GM19397 (cell line): ENCODE measurements at regions not wholly inside any gene's neighbourhood (a gene's known extent, or its start where the extent isn't known, plus 50 kb on each side); places are given as distances from the start of the nearest gene placed in this dataset.

Source experiments
- ATAC-seq: cut with Tn5 transposase; IDR thresholded peaks from one replicate; pipeline ENCODE4 v1.9.1; 2021; ENCODE audit warnings: mild to moderate bottlenecking, moderate library complexity; ENCODE audit not compliant: unreplicated experiment

DNA sequence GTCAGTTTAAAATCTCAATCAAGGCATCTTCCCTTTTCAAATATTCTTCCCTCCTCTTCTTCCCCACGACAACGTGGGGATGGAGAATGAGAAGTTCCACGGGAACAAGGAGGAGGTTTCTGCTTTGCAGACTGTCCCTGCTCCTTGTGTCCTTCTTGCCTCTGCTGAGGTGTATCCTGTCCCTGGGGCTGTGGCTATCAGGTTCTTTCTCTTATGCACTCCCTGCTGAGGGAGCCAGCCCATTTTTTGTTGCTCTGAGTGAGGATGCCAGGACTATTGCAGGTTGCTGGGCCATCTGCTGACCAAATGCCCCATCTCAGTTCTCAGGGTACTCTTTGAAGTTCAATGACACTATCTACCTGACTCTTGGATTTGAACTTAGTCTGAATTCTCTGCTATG, 533.6 kb downstream of the RNF144B start:
- no peak for ATAC-seq

DNA sequence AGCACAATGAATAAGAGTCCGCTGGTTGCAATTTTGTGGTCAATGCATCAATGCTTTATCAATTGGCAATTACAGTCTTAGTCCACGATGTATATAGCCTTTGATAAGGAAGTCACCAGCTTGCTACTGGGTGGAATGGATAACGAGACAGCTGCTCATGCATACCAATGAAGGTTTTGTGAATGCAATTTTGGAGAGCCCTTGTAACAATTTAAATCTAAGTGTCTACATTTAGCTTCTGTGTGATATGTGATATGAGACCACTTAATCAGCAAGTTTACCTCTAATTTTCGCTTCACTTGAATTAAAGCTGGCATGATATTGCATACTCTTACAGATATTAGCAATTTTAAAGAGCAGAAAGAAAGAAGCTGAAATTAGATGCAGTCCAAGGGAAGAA, 543.9 kb downstream of the RNF144B start:
- no peak for ATAC-seq

DNA sequence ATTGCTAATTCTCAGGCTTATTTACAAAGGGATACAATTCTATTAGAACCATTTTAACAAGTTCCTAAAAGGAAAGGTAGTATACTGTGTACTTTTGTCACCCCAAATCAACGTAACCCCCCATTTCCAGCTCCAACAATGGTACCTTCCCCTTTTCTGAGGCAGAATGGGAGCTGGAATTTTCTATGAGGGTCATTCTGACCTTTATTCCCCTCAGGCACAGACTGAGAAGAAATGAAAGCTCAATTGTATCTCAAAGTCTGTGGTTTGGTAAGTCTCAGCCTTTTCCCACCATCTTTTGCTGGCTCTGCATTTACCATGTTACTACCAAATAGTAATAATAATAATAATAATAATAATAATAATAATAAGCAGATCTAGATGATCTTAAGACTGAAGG, 571.0 kb downstream of the RNF144B start:
- no peak for ATAC-seq

DNA sequence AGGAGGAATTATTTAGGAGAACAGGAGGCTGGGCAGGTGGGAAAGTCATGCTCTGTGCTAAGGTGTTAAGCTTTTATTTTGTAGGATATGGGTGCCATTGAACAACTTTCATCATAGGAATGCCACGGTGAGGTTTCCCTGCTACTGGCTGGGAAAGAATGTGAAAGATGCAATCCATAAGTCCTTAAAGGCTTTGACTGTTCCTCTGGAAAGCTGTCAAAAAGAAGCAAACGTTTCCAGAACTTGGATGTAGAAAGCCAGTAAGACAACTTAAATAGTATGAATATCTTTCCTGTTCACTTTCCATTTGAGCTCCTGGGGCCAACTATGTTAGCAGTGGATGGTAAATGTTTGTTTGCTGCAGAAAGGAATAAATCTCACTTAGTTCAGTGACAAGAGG, 574.4 kb downstream of the RNF144B start:
- ATAC-seq, result no peak

DNA sequence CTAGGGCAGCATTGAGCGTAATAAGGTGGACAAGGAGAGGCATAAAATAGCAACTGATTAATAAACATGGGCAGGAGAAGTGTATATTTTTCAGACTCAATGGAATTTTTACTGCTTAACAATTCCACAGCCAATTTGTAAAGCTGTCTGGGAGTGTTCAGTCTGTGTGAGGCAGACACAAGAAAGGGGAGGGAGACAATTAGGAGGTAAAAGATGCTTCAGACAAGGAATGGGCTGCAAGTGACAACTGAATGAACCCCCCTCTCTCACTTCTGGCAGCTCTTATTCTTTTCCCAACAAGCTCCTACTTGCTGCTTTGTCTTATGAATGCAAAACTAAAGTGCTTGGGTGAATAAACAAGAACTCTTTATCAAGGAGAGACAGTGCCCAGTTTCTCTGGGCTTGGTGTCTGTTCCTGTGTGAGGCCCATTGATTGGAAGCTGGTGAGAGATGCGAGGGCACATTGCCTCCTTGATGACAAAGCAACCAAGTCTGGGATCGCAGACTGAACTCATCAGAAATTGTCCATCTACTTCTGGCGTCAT, 575.3 kb downstream of the RNF144B start:
- ATAC-seq, result no peak

DNA sequence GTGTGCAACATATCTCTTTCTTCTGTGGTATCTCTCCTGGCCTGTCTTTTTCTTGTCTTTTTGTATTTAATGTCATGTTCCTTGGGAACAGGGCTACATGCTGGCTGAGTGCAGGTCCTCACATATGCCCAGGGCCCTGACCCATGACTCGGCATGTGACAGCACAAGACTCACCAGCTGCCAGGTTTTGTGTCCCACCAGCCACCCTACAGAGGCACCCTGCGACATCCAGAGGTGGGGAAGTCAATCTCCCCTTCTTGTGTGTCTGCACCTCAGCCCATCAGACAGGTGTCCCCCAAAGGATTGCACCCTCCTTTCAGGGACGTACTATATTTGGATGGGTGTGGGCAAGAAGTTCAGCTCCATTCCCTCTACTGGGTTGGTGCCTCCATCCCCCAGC, 576.3 kb downstream of the RNF144B start:
- no peak for ATAC-seq

DNA sequence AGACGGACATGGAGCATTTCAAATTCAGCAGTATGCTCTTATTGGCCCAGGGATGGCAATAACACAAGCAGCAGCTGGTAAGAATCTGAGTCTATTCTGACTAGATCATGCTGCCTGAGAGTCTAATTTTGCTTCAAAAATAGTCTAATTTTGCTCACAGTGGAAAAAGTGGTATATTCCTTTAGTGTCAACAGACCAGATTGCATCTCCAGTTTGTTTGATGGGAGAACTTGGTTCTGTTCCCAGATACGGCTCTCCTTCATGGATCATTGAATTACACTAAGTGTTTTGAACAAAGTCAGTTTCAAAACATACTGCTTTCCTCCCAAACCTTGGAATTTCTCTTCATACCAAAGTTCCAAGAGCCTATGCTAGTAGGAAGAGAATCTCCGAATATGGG, 586.1 kb downstream of the RNF144B start:
- no peak for ATAC-seq

DNA sequence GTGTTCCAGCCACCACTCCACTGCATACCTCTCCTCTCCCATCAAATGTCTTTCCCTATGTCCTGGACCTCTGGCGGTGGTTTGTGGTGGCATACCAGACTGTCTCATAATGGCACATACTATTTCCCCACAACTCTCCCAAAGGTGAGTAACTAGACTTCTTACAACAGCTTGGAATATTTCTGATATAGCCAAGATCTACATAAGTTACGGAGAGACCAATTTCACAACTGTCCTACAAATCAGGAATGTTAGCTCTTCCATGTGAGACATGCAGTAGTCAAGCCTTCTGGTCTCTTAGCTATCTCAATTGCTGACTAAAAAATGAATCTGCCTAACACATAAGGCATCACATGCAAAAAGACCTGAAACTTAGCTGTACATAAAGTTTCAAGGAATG, 588.9 kb downstream of the RNF144B start:
- ATAC-seq, result no peak

DNA sequence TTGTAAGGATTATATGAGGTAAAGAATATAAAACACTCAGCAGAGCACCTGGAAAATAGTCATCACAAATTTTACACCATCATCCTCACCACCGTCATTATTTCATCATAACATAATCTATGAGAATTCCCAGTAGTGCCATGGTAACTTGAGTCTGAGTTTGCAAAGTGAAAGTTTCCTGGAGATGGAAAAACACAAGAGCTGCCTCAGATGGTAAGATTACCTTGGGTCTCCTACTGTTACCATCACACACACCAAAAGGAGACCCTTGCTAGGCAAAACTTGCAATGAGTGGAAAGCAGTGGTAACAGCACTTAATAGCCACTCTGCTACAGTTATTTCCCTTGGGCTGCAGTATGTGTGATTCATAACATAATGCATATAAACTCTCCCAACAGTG, 589.8 kb downstream of the RNF144B start:
- ATAC-seq, result no peak

DNA sequence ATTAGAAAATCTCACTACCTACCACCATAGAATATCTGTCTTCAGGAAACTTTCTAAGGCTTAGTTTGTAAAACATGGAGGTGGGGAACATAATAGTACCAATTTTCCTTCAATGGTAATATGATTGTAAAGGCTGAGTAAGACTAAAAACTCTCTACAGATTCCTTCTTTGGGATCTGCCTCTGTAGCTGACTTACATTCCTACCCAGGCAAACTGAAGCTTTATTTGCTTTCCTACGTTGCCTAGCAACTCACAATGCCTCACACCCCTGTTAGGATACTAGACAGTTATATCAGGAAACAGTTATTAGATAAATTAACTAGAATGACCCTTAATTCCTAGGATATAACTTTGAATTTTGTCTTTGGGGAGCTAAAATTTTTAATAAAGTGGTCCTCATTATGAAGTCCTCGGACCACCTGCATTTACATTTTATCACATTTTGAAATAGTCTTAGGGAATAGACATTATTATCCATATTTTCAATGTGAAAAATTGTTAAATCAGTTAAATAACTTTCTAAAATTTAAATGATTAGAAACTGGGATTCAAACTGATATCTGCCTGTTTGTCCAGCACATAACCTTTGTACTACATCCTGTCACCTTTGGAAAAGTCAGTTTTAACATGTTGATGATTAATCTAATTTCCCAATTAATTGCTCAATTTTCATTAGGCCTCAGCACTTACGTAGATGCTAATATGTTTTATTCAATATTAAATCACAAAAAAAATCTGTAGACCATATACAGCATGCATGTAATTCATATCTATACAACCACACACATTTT, 591.4 kb downstream of the RNF144B start:
- no peak for ATAC-seq

DNA sequence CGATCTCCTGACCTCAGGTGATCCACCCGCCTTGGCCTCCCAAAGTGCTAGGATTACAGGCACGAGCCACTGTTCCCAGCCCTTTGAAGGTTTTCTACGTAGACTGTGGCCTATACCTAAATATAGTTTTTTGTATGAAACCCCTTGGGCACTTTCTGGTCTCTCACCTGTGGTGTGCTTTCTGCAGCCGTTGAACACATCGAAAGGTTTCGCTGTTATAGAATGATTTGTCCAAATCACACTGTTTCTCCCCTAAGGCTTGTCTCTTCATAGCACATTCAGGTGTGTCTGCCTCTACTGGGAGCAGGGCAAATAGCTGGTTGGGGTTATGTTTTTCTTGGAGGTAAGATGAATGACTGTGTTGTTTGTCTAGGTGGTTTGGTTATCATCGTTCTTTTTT, 597.9 kb downstream of the RNF144B start:
- ATAC-seq, result no peak

DNA sequence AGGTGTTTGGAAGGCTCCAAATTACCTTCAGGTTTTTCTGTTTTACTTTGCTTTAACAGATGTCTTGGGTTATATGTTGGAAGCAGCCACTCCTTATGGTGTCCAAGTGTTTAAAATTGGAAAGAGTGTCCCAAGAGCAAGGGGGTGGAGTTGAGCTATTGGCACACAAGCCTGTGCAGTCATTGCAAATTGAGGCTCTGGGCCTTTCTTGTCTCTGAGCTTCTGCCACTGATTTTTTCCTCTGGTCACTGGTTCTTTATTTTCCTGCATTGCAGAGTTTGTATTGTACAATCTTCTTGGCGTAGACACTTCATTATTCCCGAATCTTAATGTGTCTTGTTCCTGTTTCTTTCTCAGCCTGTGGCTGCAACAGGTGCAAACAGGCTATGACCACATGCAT, 598.8 kb downstream of the RNF144B start:
- no peak for ATAC-seq

DNA sequence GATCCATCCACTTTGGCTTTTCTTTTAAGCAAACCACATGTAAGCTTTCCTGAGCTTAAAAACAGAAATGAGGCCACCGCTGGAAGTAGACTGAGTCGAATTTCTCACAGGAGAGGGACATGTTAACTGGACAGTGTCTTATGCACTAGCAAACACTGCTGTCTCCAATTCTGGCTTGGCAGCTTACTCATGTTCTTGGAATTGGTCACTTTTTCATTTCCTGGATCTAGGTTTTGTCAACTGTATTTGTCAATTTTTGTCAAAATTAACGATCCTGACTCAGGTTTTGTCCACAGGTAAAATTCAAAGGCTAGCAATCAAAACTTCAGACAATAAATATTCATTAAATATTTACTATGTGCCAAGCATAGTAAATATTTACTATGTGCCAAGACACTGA, 601.5 kb downstream of the RNF144B start:
- no peak for ATAC-seq

DNA sequence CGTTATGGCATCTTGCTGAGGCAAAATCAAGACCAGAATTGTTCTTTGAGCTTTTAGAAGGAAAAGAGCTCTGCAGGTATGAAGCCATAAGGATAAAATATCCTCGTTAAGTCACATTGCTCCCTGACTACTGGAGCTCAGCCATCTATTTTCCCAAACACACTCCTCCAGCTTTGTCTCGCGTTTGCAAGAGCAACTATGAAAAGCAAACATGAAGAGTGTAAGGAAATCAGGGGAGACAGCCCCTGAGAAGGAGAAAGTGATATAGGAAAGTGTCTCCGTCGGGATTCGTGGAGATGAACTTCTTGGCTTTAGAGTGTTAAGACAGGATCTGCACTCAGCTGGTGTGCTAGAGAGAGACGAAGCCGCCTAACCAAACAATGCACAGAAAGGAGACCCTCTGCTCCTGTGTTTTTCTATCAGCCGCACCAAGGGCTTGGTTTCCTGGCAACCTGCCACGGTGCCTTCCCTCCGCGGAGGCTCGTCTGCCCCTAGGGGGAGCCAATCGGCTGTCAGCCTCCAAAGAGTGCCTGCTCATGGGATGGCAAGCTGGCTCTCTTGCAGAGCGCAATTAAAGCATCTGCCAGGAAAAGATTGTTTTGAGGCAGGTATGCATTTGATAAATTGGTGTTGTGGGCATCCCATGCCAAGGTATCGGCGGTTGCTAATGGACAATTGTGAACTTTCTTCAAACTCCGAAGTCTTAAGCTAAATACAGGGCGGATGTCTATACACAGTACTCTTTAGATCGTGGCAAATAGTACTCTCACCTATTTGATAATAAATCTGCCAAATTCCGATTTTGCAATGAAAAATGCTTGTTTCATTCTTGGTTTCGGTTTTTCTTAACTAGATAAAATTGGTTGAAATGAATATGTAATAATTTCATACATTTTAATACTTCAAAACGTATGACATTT, 603.2 kb downstream of the RNF144B start:
- ATAC-seq, result peak; percentile 85

DNA sequence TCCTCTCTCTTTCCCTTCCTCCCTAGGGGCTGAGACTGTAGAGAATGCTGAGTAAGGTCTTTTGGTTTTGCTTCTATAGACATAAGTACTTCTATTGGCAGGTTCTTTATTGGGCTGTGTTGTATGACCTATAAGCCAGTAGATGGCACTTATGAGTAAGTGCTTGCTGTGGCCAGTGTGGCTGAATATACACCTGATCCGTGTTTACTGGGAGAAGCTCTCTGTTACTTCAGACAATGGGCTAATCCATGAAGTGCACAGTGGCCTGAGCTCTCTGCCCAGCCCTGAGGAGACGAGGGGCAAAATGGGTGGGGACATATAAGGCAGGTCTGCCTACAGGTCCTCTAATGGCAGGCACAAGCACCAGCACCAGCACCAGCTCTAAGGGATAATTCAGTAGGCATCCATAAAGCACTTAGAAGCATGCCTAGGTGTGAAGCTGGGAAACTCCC, 610.3 kb downstream of the RNF144B start:
- peak; percentile 80 for ATAC-seq

DNA sequence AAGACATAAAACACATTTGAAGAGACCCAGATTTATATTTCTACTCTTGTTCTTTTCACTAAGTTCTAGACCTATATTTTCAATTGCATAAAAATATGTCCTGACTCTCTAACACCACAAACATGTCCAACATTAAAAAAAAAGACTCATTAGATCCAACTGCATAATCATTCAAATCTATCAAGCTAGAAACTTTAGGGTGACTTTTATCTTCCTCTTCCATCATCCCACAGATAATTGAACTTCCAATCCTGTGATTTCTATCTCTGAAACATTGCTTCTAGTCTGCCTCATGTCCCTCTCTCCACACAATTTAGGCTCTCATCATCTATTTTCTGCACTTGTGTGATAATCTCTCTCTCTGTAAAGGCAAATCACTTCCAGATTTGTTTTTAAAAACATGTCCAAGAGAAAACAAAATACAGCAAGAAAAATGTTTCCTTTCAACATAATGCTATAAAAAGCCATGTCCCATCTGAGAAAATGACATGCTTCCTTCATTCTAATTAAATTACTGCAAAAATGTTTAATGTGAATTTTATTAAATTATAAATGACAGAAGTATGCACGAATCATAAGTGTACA, 615.9 kb downstream of the RNF144B start:
- ATAC-seq, result no peak

DNA sequence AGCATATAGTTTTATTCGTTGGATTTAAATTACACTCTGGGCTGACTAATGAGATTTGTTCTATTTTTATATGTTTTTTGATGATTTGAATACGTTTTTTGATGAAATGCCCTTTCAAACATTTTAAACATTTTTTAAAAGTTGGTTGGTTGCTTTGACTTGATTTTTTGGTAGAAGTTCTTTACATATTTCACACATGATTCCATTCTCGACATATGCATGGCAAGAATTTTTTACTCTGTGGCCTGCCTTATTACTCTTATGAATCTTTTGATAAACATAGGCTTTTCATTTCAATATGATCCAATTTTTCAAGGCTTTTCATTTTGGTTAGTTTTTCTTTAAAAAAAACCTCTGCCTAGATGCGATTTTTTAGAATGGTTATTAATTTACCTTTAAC, 617.0 kb downstream of the RNF144B start:
- ATAC-seq, result no peak

DNA sequence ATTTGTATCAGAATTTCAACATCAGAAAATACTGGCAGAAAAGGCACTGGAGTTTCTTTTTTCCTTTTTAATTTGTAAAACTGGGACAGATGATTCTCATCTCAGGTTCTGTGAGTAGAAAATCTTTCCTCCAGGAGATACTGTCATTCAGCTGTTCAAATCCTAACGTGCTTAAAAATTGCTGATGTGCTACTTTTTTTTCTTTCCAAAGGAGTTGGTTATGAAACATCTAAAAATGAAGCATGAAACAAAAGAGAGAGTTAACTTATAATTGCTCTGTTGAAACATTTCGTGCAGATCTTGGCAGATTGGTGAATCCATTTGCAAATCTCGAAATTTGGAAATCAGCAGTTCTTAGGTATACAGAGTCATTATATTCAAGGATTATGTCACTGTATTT, 622.6 kb downstream of the RNF144B start:
- no peak for ATAC-seq

DNA sequence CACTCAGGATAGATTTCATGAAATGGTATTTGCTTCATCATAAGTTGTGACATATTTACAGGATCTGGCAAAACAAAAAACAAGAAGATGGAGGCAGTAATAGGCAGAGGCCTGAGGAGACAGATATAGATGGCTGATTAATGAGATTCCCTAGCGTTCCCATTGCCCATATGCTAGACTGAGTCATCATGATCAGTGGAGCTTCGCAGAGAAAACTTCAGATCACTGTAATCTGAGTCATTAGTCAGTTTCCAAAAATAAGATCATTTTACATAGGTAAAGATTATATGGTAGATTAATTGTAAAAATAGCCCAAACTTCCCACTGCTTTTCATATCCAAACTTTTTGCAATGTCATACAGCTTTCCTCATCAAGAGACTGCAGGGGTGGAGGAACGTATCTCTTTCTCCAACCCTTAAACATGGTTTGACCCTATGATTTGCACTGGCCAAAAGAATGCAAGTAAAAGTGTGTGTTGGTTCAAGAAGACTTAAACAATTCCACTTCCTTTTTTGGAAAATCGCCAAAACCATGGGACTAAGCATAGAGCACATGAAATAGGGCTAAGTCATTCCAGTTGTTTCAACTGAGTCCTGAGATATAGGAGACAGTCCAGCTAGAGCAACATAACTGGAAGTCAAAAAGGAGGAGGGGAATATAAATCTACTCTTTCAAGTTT, 626.0 kb downstream of the RNF144B start:
- no peak for ATAC-seq

DNA sequence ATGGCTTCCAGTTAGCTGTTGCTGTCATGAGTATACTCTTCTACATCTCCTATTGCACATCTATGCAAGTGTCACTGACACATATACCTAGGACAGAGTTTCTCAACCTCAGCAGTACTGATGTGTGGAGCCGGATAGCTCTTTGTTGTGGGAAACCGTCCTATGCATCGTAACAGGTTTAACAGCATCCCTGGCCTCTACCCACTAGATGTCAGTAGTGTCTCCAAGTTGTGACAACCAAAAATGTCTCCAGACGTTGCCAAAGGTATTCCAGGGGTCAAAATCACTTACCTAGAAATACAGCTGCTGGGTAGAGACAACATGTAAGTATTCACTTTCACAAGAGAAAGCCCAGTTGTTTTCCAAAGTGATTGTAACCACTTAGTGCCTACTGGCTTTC, 637.6 kb downstream of the RNF144B start:
- ATAC-seq, result no peak

DNA sequence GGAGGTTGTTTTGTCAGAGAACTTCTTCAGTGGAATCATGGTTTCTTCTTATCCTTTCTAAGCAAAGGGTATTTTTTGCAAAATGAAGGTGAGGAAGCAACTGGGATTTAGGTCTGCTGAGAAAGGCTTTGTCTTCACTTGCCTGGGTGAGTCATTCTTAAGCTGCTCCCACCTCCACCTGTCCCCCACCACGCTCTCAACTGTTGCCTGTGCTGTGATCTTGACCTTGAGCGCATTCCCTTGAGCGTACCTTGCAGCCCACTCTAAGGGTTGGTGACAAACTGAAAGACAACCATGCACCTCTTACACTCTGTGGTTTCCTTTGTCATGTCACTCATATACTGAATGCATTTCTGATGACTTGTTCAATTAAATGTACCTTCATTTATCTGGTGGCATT, 641.1 kb downstream of the RNF144B start:
- ATAC-seq, result no peak
